Panc1 (cell line): ENCODE measurements at regions not wholly inside any gene's neighbourhood (a gene's known extent, or its start where the extent isn't known, plus 50 kb on each side); places are given as distances from the start of the nearest gene placed in this dataset.
"Not testable (repeated sequence)": the region's sequence is repeated elsewhere in the genome, so short reads cannot be mapped to it uniquely, and the experiment has no call there.

Source experiments
- ATAC-seq: fragments of 200-7000 bp; cut with Tn5 transposase; 2 replicates; pipeline ENCODE4 v1.9.1; 2020; ENCODE audit warnings: mild to moderate bottlenecking, moderate library complexity
- BruUV-seq: library from RNA; stranded (reverse); fragments of 400-500 nt; replicated peaks from 2 replicates; lab custom pipeline; 2021; lab: Mats Ljungman, UMichigan
- CTCF ChIA-PET: fragments of 300-600 bp; sonication (Branson Sonifier 250); formaldehyde crosslinking; loops from one replicate; lab custom pipeline; 2022; ENCODE audit warnings: antibody characterized with exemption; lab: Charles Lee
- POLR2A ChIA-PET: fragments of 300-600 bp; sonication (Branson Sonifier 250); formaldehyde crosslinking; loops from one replicate; lab custom pipeline; 2022; ENCODE audit warnings: antibody characterized with exemption; lab: Charles Lee
- DNase-seq: peaks from one replicate; pipeline ENCODE4 v3.0.0-alpha.2; 2010; ENCODE audit warnings: low read depth, low spot score
- H3K27ac ChIP-seq: 2 replicates; pipeline ENCODE4 v1.5.1; 2011; ENCODE audit warnings: mild to moderate bottlenecking, low read length, inconsistent platforms
- H3K27me3 ChIP-seq: fragments of 200-500 bp; sonication (Bioruptor generic); 2 replicates; pipeline ENCODE4 v1.6.0; 2014; ENCODE audit warnings: low read length, inconsistent platforms; ENCODE audit not compliant: control insufficient read depth, insufficient read depth
- H3K36me3 ChIP-seq: fragments of 200-500 bp; sonication (Bioruptor generic); 2 replicates; pipeline ENCODE4 v1.5.1; 2014; ENCODE audit warnings: inconsistent platforms, mild to moderate bottlenecking, low read length, moderate library complexity; ENCODE audit not compliant: control insufficient read depth, insufficient read depth
- H3K4me1 ChIP-seq: 2 replicates; pipeline ENCODE4 v1.5.1; 2011; ENCODE audit warnings: inconsistent platforms, mild to moderate bottlenecking, low read length, moderate library complexity; ENCODE audit not compliant: control insufficient read depth, insufficient read depth
- H3K4me3 ChIP-seq, 2 experiments: 2 replicates each; pipeline ENCODE4 v1.5.1; 2011 to 2012; ENCODE audit warnings: low read depth in 2 of 2, low read length in 2 of 2, mild to moderate bottlenecking in 2 of 2, inconsistent platforms in 1 of 2, moderate library complexity in 1 of 2
- H3K9me3 ChIP-seq: fragments of 200-500 bp; sonication (Bioruptor generic); 2 replicates; pipeline ENCODE4 v1.5.1; 2014; ENCODE audit warnings: low read depth, mild to moderate bottlenecking, inconsistent platforms, low read length, moderate library complexity; ENCODE audit not compliant: control insufficient read depth, insufficient read depth
- POLR2AphosphoS5 ChIP-seq: IDR thresholded peaks from 2 replicates; pipeline ENCODE4 v1.6.1; 2012; ENCODE audit warnings: mild to moderate bottlenecking, low read depth, low read length, moderate library complexity
- SIN3A ChIP-seq: IDR thresholded peaks from 2 replicates; pipeline ENCODE4 v1.6.1; 2012; ENCODE audit warnings: low read depth, mild to moderate bottlenecking, low read length, moderate library complexity, borderline replicate concordance; ENCODE audit not compliant: insufficient read depth
- TCF7L2 ChIP-seq: IDR thresholded peaks from 2 replicates; pipeline ENCODE4 v1.6.1; 2011; ENCODE audit warnings: mild to moderate bottlenecking, low read depth, low read length, inconsistent platforms
- in situ Hi-C: cut with HindIII; loops from 2 replicates; pipeline ENCODE4 v1.10.0; 2016; ENCODE audit warnings: low sequenced_read_pairs, low pct_unique_long_range_greater_than_20kb
- intact Hi-C: fragments of 100-400 bp; cut with micrococcal nuclease; formaldehyde crosslinking; loops from one replicate; pipeline ENCODE4 v1.10.0; 2022; ENCODE audit not compliant: unreplicated experiment
- TF ChIP-seq, protein P1 (sequence below): fragments of 450-650 bp; IDR thresholded peaks from 2 replicates; pipeline ENCODE4 v1.5.1; 2017; ENCODE audit warnings: mild to moderate bottlenecking
- TF ChIP-seq, protein P2 (sequence below), 2 experiments: IDR thresholded peaks; 2 replicates each; pipeline ENCODE4 v1.6.1; 2011 to 2012; ENCODE audit warnings: low read depth in 2 of 2, control low read depth in 1 of 2, low read length in 1 of 2, mild to moderate bottlenecking in 1 of 2, moderate library complexity in 1 of 2; ENCODE audit not compliant: insufficient read depth in 1 of 2

DNA sequence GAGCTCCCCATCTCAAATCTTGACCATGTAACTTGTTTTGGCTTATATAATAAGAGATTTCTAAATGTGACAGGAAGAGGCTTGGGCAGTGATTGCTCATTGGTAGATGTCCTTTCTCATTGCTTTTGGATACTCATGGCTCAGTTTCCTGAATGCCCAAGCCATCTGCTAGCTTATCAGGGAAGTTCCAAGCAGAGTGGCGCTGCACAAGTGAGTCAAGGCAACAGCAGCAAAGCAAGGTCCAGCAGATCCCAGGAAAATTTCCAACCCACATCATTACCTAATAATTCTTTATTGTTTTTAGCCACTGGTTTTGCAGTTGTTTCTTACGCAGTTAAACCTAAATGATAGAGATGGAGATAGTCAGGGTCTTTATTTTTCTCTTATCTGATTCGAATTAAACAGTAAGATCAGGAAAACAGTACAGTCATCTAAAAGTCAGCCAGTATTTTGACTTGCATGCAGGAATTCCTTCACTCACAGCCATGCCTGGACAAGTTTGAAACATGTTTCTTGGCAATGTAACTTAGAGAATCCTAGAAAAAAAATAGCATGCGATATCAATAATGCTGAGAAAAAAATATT, 349.7 kb upstream of the TMEFF2 start:
- POLR2A ChIA-PET: no interaction called here
- DNase-seq (no peak), ATAC-seq (no peak)
- Histone ChIP-seq H3K4me1 (no peaks in the 10 kb centered on the region), H3K36me3 (no peaks in the 10 kb centered on the region), H3K4me3 (no peak overlapping the region), H3K27me3 (no peaks in the 10 kb centered on the region), H3K27ac (no peak overlapping the region), H3K9me3 (no peaks in the 10 kb centered on the region)
- CTCF ChIA-PET: no interaction called here
- BruUV-seq: no TSS peak
- in situ Hi-C loops: no loop called here
- intact Hi-C loops: no loop called here
- TF ChIP-seq POLR2AphosphoS5 (no peak), TCF7L2 (no peak), SIN3A (no peak)
- TF ChIP-seq, protein P1, sequence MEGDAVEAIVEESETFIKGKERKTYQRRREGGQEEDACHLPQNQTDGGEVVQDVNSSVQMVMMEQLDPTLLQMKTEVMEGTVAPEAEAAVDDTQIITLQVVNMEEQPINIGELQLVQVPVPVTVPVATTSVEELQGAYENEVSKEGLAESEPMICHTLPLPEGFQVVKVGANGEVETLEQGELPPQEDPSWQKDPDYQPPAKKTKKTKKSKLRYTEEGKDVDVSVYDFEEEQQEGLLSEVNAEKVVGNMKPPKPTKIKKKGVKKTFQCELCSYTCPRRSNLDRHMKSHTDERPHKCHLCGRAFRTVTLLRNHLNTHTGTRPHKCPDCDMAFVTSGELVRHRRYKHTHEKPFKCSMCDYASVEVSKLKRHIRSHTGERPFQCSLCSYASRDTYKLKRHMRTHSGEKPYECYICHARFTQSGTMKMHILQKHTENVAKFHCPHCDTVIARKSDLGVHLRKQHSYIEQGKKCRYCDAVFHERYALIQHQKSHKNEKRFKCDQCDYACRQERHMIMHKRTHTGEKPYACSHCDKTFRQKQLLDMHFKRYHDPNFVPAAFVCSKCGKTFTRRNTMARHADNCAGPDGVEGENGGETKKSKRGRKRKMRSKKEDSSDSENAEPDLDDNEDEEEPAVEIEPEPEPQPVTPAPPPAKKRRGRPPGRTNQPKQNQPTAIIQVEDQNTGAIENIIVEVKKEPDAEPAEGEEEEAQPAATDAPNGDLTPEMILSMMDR: no peak
- TF ChIP-seq, protein P2, sequence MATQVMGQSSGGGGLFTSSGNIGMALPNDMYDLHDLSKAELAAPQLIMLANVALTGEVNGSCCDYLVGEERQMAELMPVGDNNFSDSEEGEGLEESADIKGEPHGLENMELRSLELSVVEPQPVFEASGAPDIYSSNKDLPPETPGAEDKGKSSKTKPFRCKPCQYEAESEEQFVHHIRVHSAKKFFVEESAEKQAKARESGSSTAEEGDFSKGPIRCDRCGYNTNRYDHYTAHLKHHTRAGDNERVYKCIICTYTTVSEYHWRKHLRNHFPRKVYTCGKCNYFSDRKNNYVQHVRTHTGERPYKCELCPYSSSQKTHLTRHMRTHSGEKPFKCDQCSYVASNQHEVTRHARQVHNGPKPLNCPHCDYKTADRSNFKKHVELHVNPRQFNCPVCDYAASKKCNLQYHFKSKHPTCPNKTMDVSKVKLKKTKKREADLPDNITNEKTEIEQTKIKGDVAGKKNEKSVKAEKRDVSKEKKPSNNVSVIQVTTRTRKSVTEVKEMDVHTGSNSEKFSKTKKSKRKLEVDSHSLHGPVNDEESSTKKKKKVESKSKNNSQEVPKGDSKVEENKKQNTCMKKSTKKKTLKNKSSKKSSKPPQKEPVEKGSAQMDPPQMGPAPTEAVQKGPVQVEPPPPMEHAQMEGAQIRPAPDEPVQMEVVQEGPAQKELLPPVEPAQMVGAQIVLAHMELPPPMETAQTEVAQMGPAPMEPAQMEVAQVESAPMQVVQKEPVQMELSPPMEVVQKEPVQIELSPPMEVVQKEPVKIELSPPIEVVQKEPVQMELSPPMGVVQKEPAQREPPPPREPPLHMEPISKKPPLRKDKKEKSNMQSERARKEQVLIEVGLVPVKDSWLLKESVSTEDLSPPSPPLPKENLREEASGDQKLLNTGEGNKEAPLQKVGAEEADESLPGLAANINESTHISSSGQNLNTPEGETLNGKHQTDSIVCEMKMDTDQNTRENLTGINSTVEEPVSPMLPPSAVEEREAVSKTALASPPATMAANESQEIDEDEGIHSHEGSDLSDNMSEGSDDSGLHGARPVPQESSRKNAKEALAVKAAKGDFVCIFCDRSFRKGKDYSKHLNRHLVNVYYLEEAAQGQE (IDR thresholded peaks at IDR 0.05; ENCODE audit: insufficient read depth in 1 of 2, low read depth in 2 of 2, low read length in 1 of 2): no peak

DNA sequence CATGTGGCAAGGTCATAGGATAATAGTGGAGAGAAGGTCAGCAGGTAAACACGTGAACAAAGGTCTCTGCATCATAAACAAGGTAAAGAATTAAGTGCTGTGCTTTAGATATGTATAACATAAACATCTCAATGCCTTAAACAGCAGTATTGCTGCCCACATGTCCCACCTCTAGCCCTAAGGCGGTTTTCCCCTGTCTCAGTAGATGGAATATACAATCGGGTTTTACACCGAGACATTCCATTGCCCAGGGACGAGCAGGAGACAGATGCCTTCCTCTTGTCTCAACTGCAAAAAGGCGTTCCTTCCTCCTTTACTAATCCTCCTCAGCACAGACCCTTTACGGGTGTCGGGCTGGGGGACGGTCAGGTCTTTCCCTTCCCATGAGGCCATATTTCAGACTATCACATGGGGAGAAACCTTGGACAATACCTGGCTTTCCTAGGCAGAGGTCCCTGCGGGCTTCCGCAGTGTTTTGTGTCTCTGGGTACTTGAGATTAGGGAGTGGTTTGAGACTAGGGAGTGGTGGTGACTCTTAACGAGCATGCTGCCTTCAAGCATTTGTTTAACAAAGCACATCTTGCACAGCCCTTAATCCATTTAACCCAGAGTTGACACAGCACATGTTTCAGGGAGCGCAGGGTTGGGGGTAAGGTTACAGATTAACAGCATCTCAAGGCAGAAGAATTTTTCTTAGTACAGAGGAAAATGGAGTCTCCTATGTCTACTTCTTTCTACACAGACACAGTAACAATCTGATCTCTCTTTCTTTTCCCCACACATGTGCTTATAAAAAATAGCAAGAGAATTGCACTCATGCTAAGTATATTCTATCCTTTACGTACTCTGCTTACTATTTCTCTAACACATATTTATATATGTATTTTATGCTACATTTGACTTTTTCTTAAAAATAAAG, 347.7 kb upstream of the TMEFF2 start:
- H3K36me3 ChIP-seq, intact Hi-C loops, in situ Hi-C loops, H3K27ac ChIP-seq, H3K4me3 ChIP-seq, ATAC-seq, CTCF ChIA-PET, H3K9me3 ChIP-seq, BruUV-seq, H3K27me3 ChIP-seq, POLR2A ChIA-PET, DNase-seq, H3K4me1 ChIP-seq: not testable (repeated sequence)

DNA sequence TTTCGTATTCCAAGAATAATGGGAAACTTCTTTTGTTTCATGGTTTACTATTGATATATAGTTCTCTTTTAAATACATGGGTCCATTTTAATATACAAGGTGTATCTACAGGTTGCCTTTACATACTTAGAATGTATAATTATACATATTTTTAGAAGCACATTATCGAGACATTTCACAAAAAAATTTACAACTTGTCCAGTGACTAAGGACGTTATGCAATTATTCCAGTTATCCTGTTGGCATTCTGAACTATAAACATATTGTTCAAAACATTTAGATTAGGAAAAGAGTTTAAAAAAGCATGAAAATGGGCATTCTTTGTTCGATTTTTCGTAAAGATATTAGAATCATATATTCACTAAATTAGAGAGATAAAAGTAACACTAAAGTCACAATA, 344.6 kb upstream of the TMEFF2 start:
- ATAC-seq: no peak
- no peak overlapping the region for H3K27ac ChIP-seq
- in situ Hi-C loops: no loop called here
- intact Hi-C loops: no loop called here
- H3K27me3 ChIP-seq: no peaks in the 10 kb centered on the region
- H3K4me1 ChIP-seq: no peaks in the 10 kb centered on the region; the same call in 1 of the 2 replicates
- CTCF ChIA-PET: no interaction called here
- no peak overlapping the region for H3K4me3 ChIP-seq
- no TSS peak for BruUV-seq
- no peaks in the 10 kb centered on the region for H3K36me3 ChIP-seq
- H3K9me3 ChIP-seq: no peaks in the 10 kb centered on the region
- POLR2A ChIA-PET: no interaction called here
- DNase-seq: no peak
- TF ChIP-seq, protein P2 (IDR thresholded peaks at IDR 0.05; ENCODE audit: insufficient read depth in 1 of 2, low read depth in 2 of 2, low read length in 1 of 2): no peak
- TF ChIP-seq, protein P1: no peak
- TF ChIP-seq POLR2AphosphoS5: no peak
- TF ChIP-seq TCF7L2: no peak
- no peak for TF ChIP-seq SIN3A
